GM23338 (cell line): ENCODE measurements at regions not wholly inside any gene's neighbourhood (a gene's known extent, or its start where the extent isn't known, plus 50 kb on each side); places are given as distances from the start of the nearest gene placed in this dataset.

Source experiments
- ATAC-seq: fragments of 200-7000 bp; cut with Tn5 transposase; 3 replicates; pipeline ENCODE4 v1.9.1; 2020
- DNase-seq: peaks from one replicate; pipeline ENCODE4 v3.0.0-alpha.2; 2015; ENCODE audit warnings: low spot score
- H2AFZ ChIP-seq: fragments of 200-600 bp; sonication (generic); 2 replicates; pipeline ENCODE4 v1.8.0; 2016; ENCODE audit warnings: antibody characterized with exemption, mild to moderate bottlenecking, moderate library complexity
- H3F3A ChIP-seq: fragments of 200-600 bp; sonication (generic); replicated peaks from 2 replicates; pipeline ENCODE4 v1.8.0; 2017; ENCODE audit warnings: antibody characterized with exemption, mixed run types, low read depth
- H3K27ac ChIP-seq: fragments of 200-600 bp; sonication (generic); 2 replicates; pipeline ENCODE4 v1.6.1; 2016; ENCODE audit warnings: low read depth
- H3K27me3 ChIP-seq: fragments of 200-600 bp; sonication (generic); 2 replicates; pipeline ENCODE4 v1.8.0; 2016; ENCODE audit warnings: mild to moderate bottlenecking, mixed run types, moderate library complexity; ENCODE audit not compliant: insufficient read depth
- H3K36me3 ChIP-seq: fragments of 200-600 bp; sonication (generic); 2 replicates; pipeline ENCODE4 v1.8.0; 2016; ENCODE audit warnings: mild to moderate bottlenecking; ENCODE audit not compliant: insufficient read depth
- H3K4me1 ChIP-seq: fragments of 200-600 bp; sonication (generic); 2 replicates; pipeline ENCODE4 v1.8.0; 2016; ENCODE audit warnings: mild to moderate bottlenecking, moderate library complexity; ENCODE audit not compliant: insufficient read depth
- H3K4me2 ChIP-seq: fragments of 200-600 bp; sonication (generic); 2 replicates; pipeline ENCODE4 v1.7.1; 2017; ENCODE audit warnings: mixed run types
- H3K4me3 ChIP-seq: fragments of 200-600 bp; sonication (generic); 2 replicates; pipeline ENCODE4 v1.6.1; 2016; ENCODE audit warnings: mixed run types
- H3K79me2 ChIP-seq: fragments of 200-600 bp; sonication (generic); replicated peaks from 2 replicates; pipeline ENCODE4 v1.8.0; 2017; ENCODE audit warnings: mild to moderate bottlenecking; ENCODE audit not compliant: insufficient read depth
- H3K9me2 ChIP-seq: fragments of 200-600 bp; sonication (generic); 2 replicates; pipeline ENCODE4 v1.8.0; 2017; ENCODE audit not compliant: insufficient read depth
- H4K20me1 ChIP-seq: fragments of 200-600 bp; sonication (generic); replicated peaks from 2 replicates; pipeline ENCODE4 v1.8.0; 2017; ENCODE audit warnings: mild to moderate bottlenecking; ENCODE audit not compliant: insufficient read depth
- H3K27ac Mint-ChIP-seq: 2 replicates; pipeline ENCODE4 v1.8.0; 2020; ENCODE audit warnings: inconsistent platforms, mild to moderate bottlenecking, moderate library complexity, mixed read lengths
- H3K27me3 Mint-ChIP-seq: 3 replicates; pipeline ENCODE4 v1.8.0; 2022; ENCODE audit warnings: low read depth, mild to moderate bottlenecking, moderate library complexity, mixed read lengths, inconsistent platforms; ENCODE audit not compliant: insufficient read depth, poor library complexity
- H3K36me3 Mint-ChIP-seq: 3 replicates; pipeline ENCODE4 v1.8.0; 2021; ENCODE audit warnings: low read depth, mild to moderate bottlenecking, inconsistent platforms, moderate library complexity, mixed read lengths
- H3K4me1 Mint-ChIP-seq: 3 replicates; pipeline ENCODE4 v1.8.0; 2020; ENCODE audit warnings: mild to moderate bottlenecking, inconsistent platforms, mixed read lengths
- H3K4me3 Mint-ChIP-seq: 3 replicates; pipeline ENCODE4 v1.8.0; 2021; ENCODE audit warnings: moderate library complexity, mild to moderate bottlenecking, inconsistent platforms, mixed read lengths
- H3K9me3 Mint-ChIP-seq: 3 replicates; pipeline ENCODE4 v1.8.0; 2020; ENCODE audit warnings: moderate library complexity, mild to moderate bottlenecking, inconsistent platforms, mixed read lengths
- TF ChIP-seq, protein P1 (sequence below): IDR thresholded peaks from one replicate; pipeline ENCODE4 v1.6.1; 2018; ENCODE audit warnings: antibody characterized with exemption; ENCODE audit not compliant: unreplicated experiment
- TF ChIP-seq, protein P2 (sequence below): IDR thresholded peaks from 2 replicates; pipeline ENCODE4 v1.6.1; 2016; ENCODE audit warnings: antibody characterized with exemption

DNA sequence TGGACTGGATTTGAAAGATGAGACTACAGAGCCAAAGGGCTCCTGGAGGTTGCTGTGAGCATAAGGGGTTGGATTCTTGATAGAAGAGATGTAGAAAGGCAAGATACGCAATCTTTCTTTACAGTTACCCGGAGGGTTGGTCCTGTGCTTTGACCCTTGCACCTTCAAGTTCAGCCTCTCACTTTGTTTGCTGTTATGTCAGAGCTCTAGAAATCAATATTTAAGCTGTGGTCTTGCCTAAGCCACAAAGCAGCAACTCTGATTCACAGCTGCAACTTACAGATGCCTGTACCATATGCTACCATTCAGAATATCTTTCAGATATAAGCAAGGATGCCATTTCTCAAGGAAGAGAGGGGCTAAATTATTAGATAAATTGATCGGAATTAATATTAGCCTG is 943.1 kb upstream of the LRRTM1 start:
- Mint-ChIP-seq H3K4me3 (no peak overlapping the region), H3K27me3 (no peaks in the 10 kb centered on the region), H3K4me1 (no peaks in the 10 kb centered on the region; the same call in 2 of the 3 replicates), H3K27ac (no peak overlapping the region), H3K36me3 (no peaks in the 10 kb centered on the region), H3K9me3 (no peaks in the 10 kb centered on the region)
- no peak overlapping the region for H3K4me2 ChIP-seq
- H3K36me3 ChIP-seq: no peaks in the 10 kb centered on the region
- H2AFZ ChIP-seq: no peak overlapping the region; the same call in 1 of the 2 replicates
- no peak overlapping the region for H3K27ac ChIP-seq
- H3F3A ChIP-seq: no peaks in the 10 kb centered on the region
- H3K9me2 ChIP-seq: no peaks in the 10 kb centered on the region
- H3K4me3 ChIP-seq: no peak overlapping the region
- H3K27me3 ChIP-seq: no peaks in the 10 kb centered on the region
- DNase-seq (no peak), ATAC-seq (no peak)
- TF ChIP-seq, protein P1, sequence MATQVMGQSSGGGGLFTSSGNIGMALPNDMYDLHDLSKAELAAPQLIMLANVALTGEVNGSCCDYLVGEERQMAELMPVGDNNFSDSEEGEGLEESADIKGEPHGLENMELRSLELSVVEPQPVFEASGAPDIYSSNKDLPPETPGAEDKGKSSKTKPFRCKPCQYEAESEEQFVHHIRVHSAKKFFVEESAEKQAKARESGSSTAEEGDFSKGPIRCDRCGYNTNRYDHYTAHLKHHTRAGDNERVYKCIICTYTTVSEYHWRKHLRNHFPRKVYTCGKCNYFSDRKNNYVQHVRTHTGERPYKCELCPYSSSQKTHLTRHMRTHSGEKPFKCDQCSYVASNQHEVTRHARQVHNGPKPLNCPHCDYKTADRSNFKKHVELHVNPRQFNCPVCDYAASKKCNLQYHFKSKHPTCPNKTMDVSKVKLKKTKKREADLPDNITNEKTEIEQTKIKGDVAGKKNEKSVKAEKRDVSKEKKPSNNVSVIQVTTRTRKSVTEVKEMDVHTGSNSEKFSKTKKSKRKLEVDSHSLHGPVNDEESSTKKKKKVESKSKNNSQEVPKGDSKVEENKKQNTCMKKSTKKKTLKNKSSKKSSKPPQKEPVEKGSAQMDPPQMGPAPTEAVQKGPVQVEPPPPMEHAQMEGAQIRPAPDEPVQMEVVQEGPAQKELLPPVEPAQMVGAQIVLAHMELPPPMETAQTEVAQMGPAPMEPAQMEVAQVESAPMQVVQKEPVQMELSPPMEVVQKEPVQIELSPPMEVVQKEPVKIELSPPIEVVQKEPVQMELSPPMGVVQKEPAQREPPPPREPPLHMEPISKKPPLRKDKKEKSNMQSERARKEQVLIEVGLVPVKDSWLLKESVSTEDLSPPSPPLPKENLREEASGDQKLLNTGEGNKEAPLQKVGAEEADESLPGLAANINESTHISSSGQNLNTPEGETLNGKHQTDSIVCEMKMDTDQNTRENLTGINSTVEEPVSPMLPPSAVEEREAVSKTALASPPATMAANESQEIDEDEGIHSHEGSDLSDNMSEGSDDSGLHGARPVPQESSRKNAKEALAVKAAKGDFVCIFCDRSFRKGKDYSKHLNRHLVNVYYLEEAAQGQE: no peak
- TF ChIP-seq, protein P2, sequence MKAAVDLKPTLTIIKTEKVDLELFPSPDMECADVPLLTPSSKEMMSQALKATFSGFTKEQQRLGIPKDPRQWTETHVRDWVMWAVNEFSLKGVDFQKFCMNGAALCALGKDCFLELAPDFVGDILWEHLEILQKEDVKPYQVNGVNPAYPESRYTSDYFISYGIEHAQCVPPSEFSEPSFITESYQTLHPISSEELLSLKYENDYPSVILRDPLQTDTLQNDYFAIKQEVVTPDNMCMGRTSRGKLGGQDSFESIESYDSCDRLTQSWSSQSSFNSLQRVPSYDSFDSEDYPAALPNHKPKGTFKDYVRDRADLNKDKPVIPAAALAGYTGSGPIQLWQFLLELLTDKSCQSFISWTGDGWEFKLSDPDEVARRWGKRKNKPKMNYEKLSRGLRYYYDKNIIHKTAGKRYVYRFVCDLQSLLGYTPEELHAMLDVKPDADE: no peak
- no peaks in the 10 kb centered on the region for H4K20me1 ChIP-seq
- no peaks in the 10 kb centered on the region for H3K79me2 ChIP-seq
- H3K4me1 ChIP-seq: no peaks in the 10 kb centered on the region

DNA sequence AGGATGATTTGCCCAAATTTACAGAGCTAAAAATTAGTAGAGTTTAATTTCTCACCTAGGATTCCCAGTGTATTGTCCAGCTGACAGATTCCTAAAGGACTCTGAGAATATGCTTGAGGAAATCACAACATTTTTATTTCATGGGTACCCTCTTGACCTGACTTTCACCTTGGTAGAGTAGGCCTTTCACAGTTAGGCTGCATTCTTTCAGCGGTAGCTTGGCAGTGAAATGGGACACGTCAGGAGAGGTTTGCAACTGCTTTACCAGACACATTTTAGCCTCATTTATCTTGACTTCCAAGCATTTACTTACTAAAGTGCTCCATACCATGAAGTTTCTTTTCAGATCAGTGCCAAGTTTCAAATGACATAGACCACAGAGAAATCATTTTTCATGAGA is 937.9 kb upstream of the LRRTM1 start:
- Histone ChIP-seq H2AFZ (no peak overlapping the region; the same call in 1 of the 2 replicates), H4K20me1 (no peaks in the 10 kb centered on the region), H3K4me1 (no peaks in the 10 kb centered on the region), H3K4me3 (no peak overlapping the region), H3K79me2 (no peaks in the 10 kb centered on the region), H3K9me2 (no peaks in the 10 kb centered on the region), H3K4me2 (no peak overlapping the region), H3K36me3 (no peaks in the 10 kb centered on the region), H3K27me3 (no peaks in the 10 kb centered on the region), H3F3A (no peaks in the 10 kb centered on the region), H3K27ac (no peak overlapping the region)
- H3K9me3 Mint-ChIP-seq: no peaks in the 10 kb centered on the region
- ATAC-seq (no peak), DNase-seq (peak; percentile 3)
- H3K27ac Mint-ChIP-seq: no peak overlapping the region
- TF ChIP-seq, protein P1: no peak
- no peaks in the 10 kb centered on the region for H3K27me3 Mint-ChIP-seq
- no peaks in the 10 kb centered on the region for H3K36me3 Mint-ChIP-seq
- H3K4me1 Mint-ChIP-seq: no peaks in the 10 kb centered on the region
- H3K4me3 Mint-ChIP-seq: no peak overlapping the region
